CD4-positive, alpha-beta T cell treated with Interleukin-4 for 4 hours (primary cell): ENCODE measurements at regions not wholly inside any gene's neighbourhood (a gene's known extent, or its start where the extent isn't known, plus 50 kb on each side); places are given as distances from the start of the nearest gene placed in this dataset.
"Not testable (repeated sequence)": the region's sequence is repeated elsewhere in the genome, so short reads cannot be mapped to it uniquely, and the experiment has no call there.

Experiments
- DNase-seq: peaks from one replicate; pipeline ENCODE4 v3.0.0-alpha.2; 2020

GRCh38 chr2:14756122-14756541 is 123.6 kb downstream of the LRATD1 start:
- no peak for DNase-seq

- no peak for DNase-seq
These were observed 124.6 kb downstream of the LRATD1 start for GRCh38 chr2:14756981-14757657.

GRCh38 chr2:14759082-14759481 is 126.6 kb downstream of the LRATD1 start:
- DNase-seq: no peak

GRCh38 chr2:14760169-14760568 is 127.7 kb downstream of the LRATD1 start:
- no peak for DNase-seq

GRCh38 chr2:14761118-14761517 is 128.6 kb downstream of the LRATD1 start:
- DNase-seq: no peak

GRCh38 chr2:14773696-14774095 is 141.2 kb downstream of the LRATD1 start:
- no peak for DNase-seq

GRCh38 chr2:14774436-14774968 is 142.0 kb downstream of the LRATD1 start:
- no peak for DNase-seq

- DNase-seq: no peak
These were observed 143.7 kb downstream of the LRATD1 start for GRCh38 chr2:14776216-14776615.

- no peak for DNase-seq
These were observed 145.5 kb downstream of the LRATD1 start for GRCh38 chr2:14778015-14778414.

GRCh38 chr2:14779252-14779651 is 146.7 kb downstream of the LRATD1 start:
- DNase-seq: no peak

- no peak for DNase-seq
These were observed 148.6 kb downstream of the LRATD1 start for GRCh38 chr2:14781142-14781541.

GRCh38 chr2:14788814-14789213 is 156.3 kb downstream of the LRATD1 start:
- not testable (repeated sequence) for DNase-seq

GRCh38 chr2:14790041-14790640 is 157.6 kb downstream of the LRATD1 start:
- DNase-seq: no peak

GRCh38 chr2:14803994-14804393 is 171.5 kb downstream of the LRATD1 start:
- DNase-seq: no peak

- DNase-seq: no peak
These were observed 172.4 kb downstream of the LRATD1 start for GRCh38 chr2:14804902-14805301.

- DNase-seq: no peak
These were observed 174.1 kb downstream of the LRATD1 start for GRCh38 chr2:14806613-14807012.

GRCh38 chr2:14815201-14815600 is 182.7 kb downstream of the LRATD1 start:
- DNase-seq: no peak

- DNase-seq: no peak
These were observed 183.8 kb downstream of the LRATD1 start for GRCh38 chr2:14816069-14817060.

- DNase-seq: no peak
These were observed 185.3 kb downstream of the LRATD1 start for GRCh38 chr2:14817848-14818247.

GRCh38 chr2:14826518-14826917 is 194.0 kb downstream of the LRATD1 start:
- no peak for DNase-seq

GRCh38 chr2:14827226-14828023 is 194.9 kb downstream of the LRATD1 start:
- DNase-seq: no peak

GRCh38 chr2:14828223-14828622 is 195.7 kb downstream of the LRATD1 start:
- DNase-seq: no peak
